ENCODE measurements at regions not wholly inside any gene's neighbourhood (a gene's known extent, or its start where the extent isn't known, plus 50 kb on each side); places are given as distances from the start of the nearest gene placed in this dataset.

DNA sequence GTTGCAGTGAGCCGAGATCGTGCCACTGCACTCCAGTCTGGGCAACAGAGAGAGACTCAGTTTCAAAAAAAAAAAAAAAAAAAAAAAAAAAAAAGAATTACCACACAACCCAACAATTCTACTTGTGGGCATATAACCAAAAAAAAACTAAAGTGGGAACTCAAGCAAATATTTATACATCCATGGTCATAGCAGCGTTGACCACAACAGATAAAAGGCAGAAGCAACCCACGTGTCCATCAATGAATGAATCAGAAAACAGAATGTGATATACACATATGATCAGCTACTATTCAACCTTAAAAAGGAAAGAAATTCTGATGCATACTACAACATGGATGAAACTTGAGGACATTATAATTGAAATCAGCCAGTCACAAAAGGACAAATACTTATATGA is 179.3 kb upstream of the NEBL start:
- DNase-seq (no peak), ATAC-seq (ENCODE audit: low FRiP score) (no peak)
- Histone ChIP-seq H3K27ac (ENCODE audit: low read depth in 1 of 2, low read length in 2 of 2) (no peak overlapping the region), H3K36me3 (ENCODE audit: control insufficient read depth in 1 of 2, insufficient read depth in 2 of 2, low read length in 1 of 2) (no peaks in the 10 kb centered on the region), H3K27me3 (ENCODE audit: control insufficient read depth in 1 of 2, insufficient read depth in 2 of 2, low read length in 1 of 2) (no peaks in the 10 kb centered on the region), H3K9me3 (ENCODE audit: control insufficient read depth, low read length) (no peaks in the 10 kb centered on the region), H3K4me1 (ENCODE audit: control insufficient read depth in 1 of 2, insufficient read depth in 2 of 2, low read length in 2 of 2) (no peaks in the 10 kb centered on the region), H3K4me3 (ENCODE audit: low read length in 2 of 2) (no peak overlapping the region)
- WGBS, 2 donors = 60 to 72% methylated on average over 4 of the region's 4 CpGs
- intact Hi-C loops (cut with DNase I) = loop anchor here in 1 of 2 donors (5.0 kb wide), 1 partner anchor 1911 kb away; no protein-coding TSS in a partner anchor

DNA sequence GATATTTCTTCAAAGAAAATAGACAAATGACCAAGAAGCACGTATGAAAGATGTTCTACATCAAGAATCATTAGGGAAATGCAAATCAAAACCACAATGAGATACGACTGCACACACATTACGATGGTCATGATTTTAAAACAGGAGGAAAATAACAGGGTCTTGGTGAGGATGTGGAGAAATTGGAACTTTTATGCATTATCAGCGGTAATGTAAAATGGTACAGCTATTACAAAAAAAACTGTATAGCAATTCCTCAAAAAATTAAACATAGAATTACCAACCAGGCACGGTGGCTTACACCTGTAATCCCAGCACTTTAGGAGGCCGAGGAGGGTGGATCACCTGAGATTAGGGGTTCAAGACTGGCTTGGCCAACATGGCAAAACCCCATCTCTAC is 178.8 kb upstream of the NEBL start:
- ATAC-seq (ENCODE audit: low FRiP score) = no peak
- H3K27me3 ChIP-seq (ENCODE audit: control insufficient read depth in 1 of 2, insufficient read depth in 2 of 2, low read length in 1 of 2) = no peaks in the 10 kb centered on the region
- H3K27ac ChIP-seq (ENCODE audit: low read depth in 1 of 2, low read length in 2 of 2) = no peak overlapping the region
- H3K4me3 ChIP-seq (ENCODE audit: low read length in 2 of 2) = no peak overlapping the region
- H3K36me3 ChIP-seq (ENCODE audit: control insufficient read depth in 1 of 2, insufficient read depth in 2 of 2, low read length in 1 of 2) = no peaks in the 10 kb centered on the region
- H3K9me3 ChIP-seq (ENCODE audit: control insufficient read depth, low read length) = no peaks in the 10 kb centered on the region
- no peak for DNase-seq
- H3K4me1 ChIP-seq (ENCODE audit: control insufficient read depth in 1 of 2, insufficient read depth in 2 of 2, low read length in 2 of 2) = no peaks in the 10 kb centered on the region
- intact Hi-C loops (cut with DNase I) = loop anchor here in 1 of 2 donors (5.0 kb wide), 1 partner anchor 1911 kb away; no protein-coding TSS in a partner anchor
- WGBS, 2 donors = 92 to 96% methylated on average over 6 of the region's 6 CpGs

DNA sequence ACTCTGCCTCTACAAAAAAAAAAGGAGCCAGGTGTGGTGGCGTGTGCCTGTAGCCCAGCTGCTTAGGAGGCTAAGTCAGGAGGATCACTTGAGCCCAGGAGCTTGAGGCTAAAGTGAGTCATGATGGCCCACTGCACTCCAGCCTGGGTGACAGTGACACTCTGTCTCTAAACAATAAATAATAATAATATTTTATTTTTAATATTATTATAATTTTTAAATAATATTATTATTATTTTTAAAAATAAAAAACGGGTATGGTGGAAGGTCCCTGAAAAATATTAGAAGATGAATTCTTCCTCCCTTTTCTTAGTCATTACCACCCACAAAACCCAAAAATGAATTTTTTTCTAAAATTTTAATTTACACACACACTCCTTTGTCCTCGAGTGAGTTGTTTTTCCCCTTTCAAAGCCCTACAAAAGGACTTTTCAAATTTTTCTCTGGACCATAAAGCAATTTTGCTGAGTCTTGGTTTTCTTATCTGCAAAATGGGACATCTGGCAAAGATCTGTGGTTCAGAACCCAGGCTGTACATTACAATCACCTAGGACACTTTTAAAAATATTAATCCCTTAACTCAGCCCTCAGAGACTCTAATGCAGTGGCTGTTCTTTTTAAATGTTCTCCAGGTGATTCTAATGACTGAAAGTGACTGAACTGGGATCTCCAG is 174.0 kb upstream of the NEBL start:
- intact Hi-C loops (cut with DNase I) = no loop called here

DNA sequence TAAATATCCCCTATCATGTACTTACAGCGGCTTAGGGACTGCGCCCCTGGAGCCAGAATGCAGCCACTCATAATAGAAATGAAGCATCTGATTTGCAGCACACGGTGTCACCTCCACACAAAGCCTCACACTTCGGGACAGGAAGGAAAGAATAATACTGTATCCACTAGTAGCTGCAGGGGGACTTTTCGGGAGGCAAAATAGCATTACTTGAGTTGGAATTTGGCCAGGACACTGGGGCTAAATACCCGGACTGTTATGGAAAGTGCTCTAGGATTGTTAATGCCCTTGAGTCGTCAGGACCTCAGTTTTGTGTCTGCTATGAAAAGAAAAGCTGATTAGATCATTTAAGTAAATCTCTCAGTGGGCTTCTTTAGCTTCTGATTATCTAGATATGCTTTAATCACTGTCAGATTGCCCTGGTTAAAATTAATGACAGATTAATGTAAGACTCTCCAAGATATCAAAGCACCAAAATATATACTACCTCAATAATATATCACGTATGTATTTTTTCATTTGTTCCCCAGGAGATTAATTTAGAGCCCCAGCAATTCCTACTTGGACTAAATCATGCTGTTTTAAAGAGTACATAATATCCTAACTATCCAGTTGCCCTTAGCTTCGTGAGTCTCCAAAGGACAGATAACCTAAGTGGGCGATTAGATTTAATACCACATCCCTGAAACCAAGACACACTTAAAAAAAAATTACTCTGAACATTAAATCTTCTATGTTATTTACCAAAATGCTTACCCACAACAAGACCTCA is 173.0 kb upstream of the NEBL start:
- ATAC-seq (ENCODE audit: low FRiP score) = no peak
- WGBS, 2 donors = 43 to 46% methylated on average over 10 of the region's 10 CpGs

More for the DNA sequence above, 174.0 kb upstream of the NEBL start:
- WGBS, 2 donors = 80 to 82% methylated on average over 3 of the region's 3 CpGs
- Histone ChIP-seq H3K27ac (ENCODE audit: low read depth in 1 of 2, low read length in 2 of 2) (no peak overlapping the region), H3K9me3 (ENCODE audit: control insufficient read depth, low read length) (no peaks in the 10 kb centered on the region), H3K27me3 (ENCODE audit: control insufficient read depth in 1 of 2, insufficient read depth in 2 of 2, low read length in 1 of 2) (no peaks in the 10 kb centered on the region), H3K36me3 (ENCODE audit: control insufficient read depth in 1 of 2, insufficient read depth in 2 of 2, low read length in 1 of 2) (no peaks in the 10 kb centered on the region), H3K4me1 (ENCODE audit: control insufficient read depth in 1 of 2, insufficient read depth in 2 of 2, low read length in 2 of 2) (no peaks in the 10 kb centered on the region), H3K4me3 (ENCODE audit: low read length in 2 of 2) (no peak overlapping the region)
- no peak for DNase-seq
- ATAC-seq (ENCODE audit: low FRiP score) = no peak

DNA sequence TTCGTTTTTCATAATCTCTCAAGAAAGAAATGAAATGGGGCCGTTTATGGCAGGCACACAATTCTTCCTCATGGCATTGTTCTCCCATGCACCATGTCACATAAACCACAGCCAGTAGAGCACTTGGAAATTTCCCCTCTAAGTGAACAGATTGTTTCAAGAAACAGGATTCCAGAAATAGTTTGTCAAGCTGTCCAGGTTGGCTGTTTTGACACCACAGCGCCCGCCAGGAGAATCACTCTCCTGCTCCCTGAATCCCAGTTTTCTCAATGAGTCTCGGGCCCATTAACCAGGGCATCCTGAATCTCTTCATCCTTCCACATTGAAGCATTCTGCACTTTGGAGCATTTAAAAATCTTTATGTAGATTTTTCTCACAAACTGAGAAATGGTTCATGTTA is 172.2 kb upstream of the NEBL start:
- 78 to 82% methylated on average over 5 of the region's 5 CpGs for WGBS, 2 donors

More for the DNA sequence above, 173.0 kb upstream of the NEBL start:
- intact Hi-C loops (cut with DNase I) = no loop called here
- Histone ChIP-seq H3K36me3 (ENCODE audit: control insufficient read depth in 1 of 2, insufficient read depth in 2 of 2, low read length in 1 of 2) (no peaks in the 10 kb centered on the region), H3K27me3 (ENCODE audit: control insufficient read depth in 1 of 2, insufficient read depth in 2 of 2, low read length in 1 of 2) (no peaks in the 10 kb centered on the region), H3K4me1 (ENCODE audit: control insufficient read depth in 1 of 2, insufficient read depth in 2 of 2, low read length in 2 of 2) (no peaks in the 10 kb centered on the region), H3K4me3 (ENCODE audit: low read length in 2 of 2) (no peak overlapping the region), H3K9me3 (ENCODE audit: control insufficient read depth, low read length) (no peaks in the 10 kb centered on the region), H3K27ac (ENCODE audit: low read depth in 1 of 2, low read length in 2 of 2) (no peak overlapping the region)
- no peak for DNase-seq

DNA sequence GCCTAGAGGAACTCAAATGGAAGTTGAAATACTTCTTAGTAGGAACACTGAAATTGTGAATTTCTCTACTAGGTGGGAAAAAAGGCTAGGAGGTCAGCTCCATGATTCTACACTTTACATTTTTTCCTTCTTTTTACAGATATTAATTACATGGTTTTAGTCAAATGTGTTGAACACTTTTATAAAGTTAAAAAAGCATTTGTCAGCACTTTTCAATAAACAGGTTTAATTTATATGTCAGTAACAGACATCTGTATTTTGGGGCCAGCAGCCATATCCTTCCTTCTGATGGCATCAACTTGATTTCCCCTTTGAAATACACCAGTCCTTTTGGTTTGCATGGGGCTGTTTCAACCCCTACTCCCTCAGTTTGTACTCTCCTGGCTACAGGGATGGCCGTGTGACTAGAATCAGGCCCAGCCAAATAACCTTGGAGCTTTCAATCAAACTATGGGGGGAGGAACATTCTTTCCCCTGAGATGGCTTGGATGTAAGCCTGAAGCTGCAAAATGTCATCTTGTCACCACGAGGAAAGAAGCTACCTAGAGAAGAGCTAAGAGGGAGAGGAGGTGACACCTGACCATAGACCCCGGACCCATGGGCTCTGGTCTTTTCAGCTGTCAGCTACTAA is 171.0 kb upstream of the NEBL start:
- 75 to 76% methylated on average over 3 of the region's 3 CpGs for WGBS, 2 donors
- H3K4me3 ChIP-seq (ENCODE audit: low read length in 2 of 2) = no peak overlapping the region
- no peaks in the 10 kb centered on the region for H3K27me3 ChIP-seq (ENCODE audit: control insufficient read depth in 1 of 2, insufficient read depth in 2 of 2, low read length in 1 of 2)
- DNase-seq (no peak), ATAC-seq (ENCODE audit: low FRiP score) (no peak)
- no peaks in the 10 kb centered on the region for H3K4me1 ChIP-seq (ENCODE audit: control insufficient read depth in 1 of 2, insufficient read depth in 2 of 2, low read length in 2 of 2)
- no peaks in the 10 kb centered on the region for H3K36me3 ChIP-seq (ENCODE audit: control insufficient read depth in 1 of 2, insufficient read depth in 2 of 2, low read length in 1 of 2)
- intact Hi-C loops (cut with DNase I) = no loop called here
- no peak overlapping the region for H3K27ac ChIP-seq (ENCODE audit: low read depth in 1 of 2, low read length in 2 of 2)
- H3K9me3 ChIP-seq (ENCODE audit: control insufficient read depth, low read length) = no peaks in the 10 kb centered on the region

More for the DNA sequence above, 172.2 kb upstream of the NEBL start:
- intact Hi-C loops (cut with DNase I) = no loop called here
- Histone ChIP-seq H3K4me1 (ENCODE audit: control insufficient read depth in 1 of 2, insufficient read depth in 2 of 2, low read length in 2 of 2) (no peaks in the 10 kb centered on the region), H3K27me3 (ENCODE audit: control insufficient read depth in 1 of 2, insufficient read depth in 2 of 2, low read length in 1 of 2) (no peaks in the 10 kb centered on the region), H3K9me3 (ENCODE audit: control insufficient read depth, low read length) (no peaks in the 10 kb centered on the region), H3K4me3 (ENCODE audit: low read length in 2 of 2) (no peak overlapping the region), H3K27ac (ENCODE audit: low read depth in 1 of 2, low read length in 2 of 2) (no peak overlapping the region), H3K36me3 (ENCODE audit: control insufficient read depth in 1 of 2, insufficient read depth in 2 of 2, low read length in 1 of 2) (no peaks in the 10 kb centered on the region)
- DNase-seq (no peak), ATAC-seq (ENCODE audit: low FRiP score) (no peak)

DNA sequence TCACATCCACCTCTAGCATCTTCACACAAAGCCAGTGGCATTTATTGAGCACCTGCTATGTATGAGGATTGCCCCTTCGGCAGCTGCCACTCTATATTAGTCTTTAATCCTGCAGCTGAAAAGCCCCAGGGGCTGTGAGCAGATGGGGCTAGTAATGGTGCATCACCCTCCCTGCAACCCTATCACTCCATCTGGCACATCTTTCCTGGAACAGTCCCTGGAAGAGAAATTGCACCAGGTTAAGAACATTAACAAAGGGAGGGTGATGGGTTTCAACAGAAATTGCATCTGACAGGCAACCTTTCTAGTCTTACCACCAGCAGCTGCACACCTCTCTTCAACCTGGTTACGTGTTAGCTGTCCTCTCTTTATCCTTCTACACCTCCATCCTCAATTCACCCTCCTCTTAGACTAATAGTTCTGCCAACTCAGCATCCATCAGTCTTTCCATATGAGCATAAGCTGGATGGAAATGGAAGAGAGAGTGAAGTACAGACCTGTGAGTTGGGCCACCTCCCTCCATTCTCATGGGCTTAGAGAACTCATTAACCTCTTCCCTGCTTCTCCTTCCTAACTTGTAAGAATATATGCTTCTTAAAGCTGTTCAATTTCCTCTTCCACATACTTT is 168.6 kb upstream of the NEBL start:
- Histone ChIP-seq H3K4me1 (ENCODE audit: control insufficient read depth in 1 of 2, insufficient read depth in 2 of 2, low read length in 2 of 2) (no peaks in the 10 kb centered on the region), H3K4me3 (ENCODE audit: low read length in 2 of 2) (no peak overlapping the region), H3K27ac (ENCODE audit: low read depth in 1 of 2, low read length in 2 of 2) (no peak overlapping the region), H3K27me3 (ENCODE audit: control insufficient read depth in 1 of 2, insufficient read depth in 2 of 2, low read length in 1 of 2) (no peaks in the 10 kb centered on the region), H3K36me3 (ENCODE audit: control insufficient read depth in 1 of 2, insufficient read depth in 2 of 2, low read length in 1 of 2) (no peaks in the 10 kb centered on the region), H3K9me3 (ENCODE audit: control insufficient read depth, low read length) (no peaks in the 10 kb centered on the region)
- intact Hi-C loops (cut with DNase I) = no loop called here
- ATAC-seq (ENCODE audit: low FRiP score) = no peak
- 87 to 91% methylated on average over 2 of the region's 2 CpGs for WGBS, 2 donors
- DNase-seq = no peak

DNA sequence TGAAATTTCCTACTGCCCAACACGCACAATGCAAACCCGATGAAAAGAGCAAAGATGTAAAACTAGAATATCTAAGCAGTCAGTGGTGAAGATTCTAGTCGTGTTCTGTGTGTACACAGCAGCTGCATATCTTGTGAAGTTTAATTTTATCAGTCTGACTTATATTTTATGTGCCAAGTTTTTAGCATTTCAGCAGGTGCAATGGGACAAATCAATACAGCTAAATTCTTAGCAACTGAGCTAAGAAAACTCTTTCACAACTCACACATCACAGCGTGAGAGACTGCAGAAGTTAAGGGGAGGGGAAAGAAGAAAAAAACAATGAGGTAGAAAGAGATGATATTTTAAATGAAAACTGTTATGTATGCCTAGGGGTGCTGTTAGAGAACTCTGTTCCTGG is 164.9 kb upstream of the NEBL start:
- H3K9me3 ChIP-seq (ENCODE audit: control insufficient read depth, low read length) = peaks cover 3% of the 10 kb centered on the region
- H3K27ac ChIP-seq (ENCODE audit: low read depth in 1 of 2, low read length in 2 of 2) = no peak overlapping the region
- no peaks in the 10 kb centered on the region for H3K27me3 ChIP-seq (ENCODE audit: control insufficient read depth in 1 of 2, insufficient read depth in 2 of 2, low read length in 1 of 2)
- no peak overlapping the region for H3K4me3 ChIP-seq (ENCODE audit: low read length in 2 of 2)
- no peak for ATAC-seq (ENCODE audit: low FRiP score)
- no peak for DNase-seq
- no peaks in the 10 kb centered on the region for H3K36me3 ChIP-seq (ENCODE audit: control insufficient read depth in 1 of 2, insufficient read depth in 2 of 2, low read length in 1 of 2)
- H3K4me1 ChIP-seq (ENCODE audit: control insufficient read depth in 1 of 2, insufficient read depth in 2 of 2, low read length in 2 of 2) = no peaks in the 10 kb centered on the region
- WGBS, 2 donors = 63 to 67% methylated on average over 4 of the region's 4 CpGs
- intact Hi-C loops (cut with DNase I) = no loop called here
